ENCODE measurements at regions not wholly inside any gene's neighbourhood (a gene's known extent, or its start where the extent isn't known, plus 50 kb on each side); places are given as distances from the start of the nearest gene placed in this dataset.

- Histone ChIP-seq H3K9me2 (replicated peaks; ENCODE audit: control insufficient read depth, low read length) (no peaks in the 10 kb centered on the region), H3F3A (ENCODE audit: control insufficient read depth, insufficient read depth) (no peaks in the 10 kb centered on the region)
These were observed 395.3 kb upstream of the SULF2 start for GRCh38 chr20:48180618-48181017.

GRCh38 chr20:48180024-48180423 lies 394.7 kb upstream of the SULF2 start:
- Histone ChIP-seq H3K27ac (ENCODE audit: low read depth, low read length) (no peak overlapping the region), H3K9me2 (replicated peaks; ENCODE audit: control insufficient read depth, low read length) (no peaks in the 10 kb centered on the region), H3K27me3 (ENCODE audit: control insufficient read depth, low read length) (peaks cover 6% of the 10 kb centered on the region; the same call in 1 of the 2 replicates), H3K79me2 (ENCODE audit: control insufficient read depth, low read length) (peaks cover 3% of the 10 kb centered on the region; the same call in 1 of the 2 replicates), H3K4me2 (ENCODE audit: low read length) (no peak overlapping the region), H4K20me1 (ENCODE audit: control insufficient read depth, insufficient read depth, low read depth, low read length) (no peaks in the 10 kb centered on the region), H3K36me3 (ENCODE audit: control insufficient read depth, low read length) (no peaks in the 10 kb centered on the region), H3K9me3 (ENCODE audit: control insufficient read depth, insufficient read depth, low read length) (no peaks in the 10 kb centered on the region), H3K4me1 (ENCODE audit: control insufficient read depth, low read length) (no peaks in the 10 kb centered on the region), H3K4me3 (ENCODE audit: low read length) (no peak overlapping the region), H3F3A (ENCODE audit: control insufficient read depth, insufficient read depth) (no peaks in the 10 kb centered on the region)
- TF ChIP-seq EZH2phosphoT487 (IDR thresholded peaks at IDR 0.05; ENCODE audit: borderline replicate concordance, low read length), result no peak
- no peak for TF ChIP-seq CTCF (IDR thresholded peaks at IDR 0.05; ENCODE audit: low read depth, low read length, poor library complexity, severe bottlenecking)

More at GRCh38 chr20:48180618-48181017, 395.3 kb upstream of the SULF2 start:
- Histone ChIP-seq H3K4me2 (ENCODE audit: low read length) (no peak overlapping the region), H3K79me2 (ENCODE audit: control insufficient read depth, low read length) (peaks cover 3% of the 10 kb centered on the region; the same call in 1 of the 2 replicates), H3K4me1 (ENCODE audit: control insufficient read depth, low read length) (no peaks in the 10 kb centered on the region), H3K27me3 (ENCODE audit: control insufficient read depth, low read length) (peaks cover 3% of the 10 kb centered on the region; the same call in 1 of the 2 replicates), H3K4me3 (ENCODE audit: low read length) (no peak overlapping the region), H3K27ac (ENCODE audit: low read depth, low read length) (no peak overlapping the region), H4K20me1 (ENCODE audit: control insufficient read depth, insufficient read depth, low read depth, low read length) (no peaks in the 10 kb centered on the region), H3K36me3 (ENCODE audit: control insufficient read depth, low read length) (no peaks in the 10 kb centered on the region), H3K9me3 (ENCODE audit: control insufficient read depth, insufficient read depth, low read length) (no peaks in the 10 kb centered on the region)
- no peak for TF ChIP-seq EZH2phosphoT487 (IDR thresholded peaks at IDR 0.05; ENCODE audit: borderline replicate concordance, low read length)
- no peak for TF ChIP-seq CTCF (IDR thresholded peaks at IDR 0.05; ENCODE audit: low read depth, low read length, poor library complexity, severe bottlenecking)

GRCh38 chr20:48178633-48179032 lies 393.4 kb upstream of the SULF2 start:
- Histone ChIP-seq H3K4me2 (ENCODE audit: low read length) (no peak overlapping the region), H3K9me3 (ENCODE audit: control insufficient read depth, insufficient read depth, low read length) (no peaks in the 10 kb centered on the region), H3K27ac (ENCODE audit: low read depth, low read length) (no peak overlapping the region), H3K9me2 (replicated peaks; ENCODE audit: control insufficient read depth, low read length) (no peaks in the 10 kb centered on the region), H4K20me1 (ENCODE audit: control insufficient read depth, insufficient read depth, low read depth, low read length) (no peaks in the 10 kb centered on the region), H3K79me2 (ENCODE audit: control insufficient read depth, low read length) (peaks cover 3% of the 10 kb centered on the region; the same call in 1 of the 2 replicates), H3K4me1 (ENCODE audit: control insufficient read depth, low read length) (no peaks in the 10 kb centered on the region), H3F3A (ENCODE audit: control insufficient read depth, insufficient read depth) (no peaks in the 10 kb centered on the region), H3K36me3 (ENCODE audit: control insufficient read depth, low read length) (no peaks in the 10 kb centered on the region), H3K4me3 (ENCODE audit: low read length) (no peak overlapping the region), H3K27me3 (ENCODE audit: control insufficient read depth, low read length) (peaks cover 18% of the 10 kb centered on the region)
- no peak for TF ChIP-seq EZH2phosphoT487 (IDR thresholded peaks at IDR 0.05; ENCODE audit: borderline replicate concordance, low read length)
- TF ChIP-seq CTCF (IDR thresholded peaks at IDR 0.05; ENCODE audit: low read depth, low read length, poor library complexity, severe bottlenecking), result no peak
